HCT116 (cell line): ENCODE measurements at regions not wholly inside any gene's neighbourhood (a gene's known extent, or its start where the extent isn't known, plus 50 kb on each side); places are given as distances from the start of the nearest gene placed in this dataset.

ENCODE experiments used
- ATAC-seq: fragments of 200-7000 bp; cut with Tn5 transposase; 2 replicates; pipeline ENCODE4 v1.9.1; 2020; ENCODE audit warnings: mild to moderate bottlenecking, moderate library complexity
- BruUV-seq: library from RNA; stranded (reverse); fragments of 400-500 nt; replicated peaks from 2 replicates; lab custom pipeline; 2021; lab: Mats Ljungman, UMichigan
- CTCF ChIA-PET: fragments of 300-600 bp; sonication (Branson Sonifier 250); formaldehyde crosslinking; loops from one replicate; lab custom pipeline; 2021; ENCODE audit warnings: antibody characterized with exemption; lab: Charles Lee
- POLR2A ChIA-PET: fragments of 300-600, 350-600 bp; sonication (Branson Sonifier 250); formaldehyde crosslinking; loops from one replicate; lab custom pipeline; 2021; ENCODE audit warnings: antibody characterized with exemption; lab: Charles Lee
- RAD21 ChIA-PET, 2 experiments: fragments of 300-600 bp; sonication (Branson Sonifier 250); formaldehyde crosslinking; loops; one replicate each; lab custom pipeline; 2023; ENCODE audit warnings: low total read pairs in 2 of 2; ENCODE audit not compliant: uncharacterized antibody in 2 of 2, unreplicated experiment in 2 of 2, low non-redundant PET in 1 of 2; lab: Charles Lee
- DNase-seq: peaks from one replicate; pipeline ENCODE4 v3.0.0-alpha.2; 2010; ENCODE audit warnings: low read depth, low spot score
- H2AFZ ChIP-seq: fragments of 200-600 bp; shearing (Covaris generic), sonication (generic); 2 replicates; pipeline ENCODE4 v1.6.1; 2017; ENCODE audit warnings: low read depth, mixed run types, mixed read lengths, antibody characterized with exemption, low read length; ENCODE audit not compliant: poor library complexity, severe bottlenecking
- H3K27ac ChIP-seq: 2 replicates; pipeline ENCODE4 v1.5.1; 2012; ENCODE audit warnings: low read depth, low read length
- H3K27me3 ChIP-seq: fragments of 200-600 bp; sonication (generic); 2 replicates; pipeline ENCODE4 v1.6.1; 2016; ENCODE audit warnings: mixed run types, low read length, mixed read lengths; ENCODE audit not compliant: insufficient read depth
- H3K36me3 ChIP-seq, 2 experiments: fragments of 200-500 bp in 1 of 2; fragments of 200-600 bp in 1 of 2; sonication (Bioruptor generic) in 1 of 2; sonication (generic) in 1 of 2; 2 replicates each; pipeline versions ENCODE4 v1.5.1 to v1.6.1; 2014 to 2016; ENCODE audit warnings: low read length in 2 of 2, inconsistent platforms in 1 of 2, mixed read lengths in 1 of 2, mixed run types in 1 of 2; ENCODE audit not compliant: insufficient read depth in 2 of 2, control insufficient read depth in 1 of 2
- H3K4me1 ChIP-seq, 2 experiments: fragments of 200-600 bp in 1 of 2; sonication (generic) in 1 of 2; 2 replicates each; pipeline versions ENCODE4 v1.5.1 to v1.6.1; 2012 to 2017; ENCODE audit warnings: low read length in 2 of 2, inconsistent platforms in 1 of 2, mild to moderate bottlenecking in 1 of 2, mixed read lengths in 1 of 2, mixed run types in 1 of 2, moderate library complexity in 1 of 2; ENCODE audit not compliant: insufficient read depth in 2 of 2, control insufficient read depth in 1 of 2
- H3K4me2 ChIP-seq: fragments of 200-600 bp; sonication (generic); 2 replicates; pipeline ENCODE4 v1.6.1; 2017; ENCODE audit warnings: mixed run types, low read length, mixed read lengths
- H3K4me3 ChIP-seq, 2 experiments: fragments of 200-600 bp in 1 of 2; sonication (generic) in 1 of 2; replicated peaks in 1 of 2; 2 replicates each; pipeline ENCODE4 v1.5.1; 2011 to 2016; ENCODE audit warnings: low read length in 2 of 2, control low read depth in 1 of 2, low read depth in 1 of 2, mild to moderate bottlenecking in 1 of 2, mixed read lengths in 1 of 2, mixed run types in 1 of 2
- H3K79me2 ChIP-seq: fragments of 200-600 bp; sonication (generic); 2 replicates; pipeline ENCODE4 v1.6.1; 2017; ENCODE audit warnings: mild to moderate bottlenecking, mixed run types, low read length, moderate library complexity, mixed read lengths; ENCODE audit not compliant: insufficient read depth
- H3K9ac ChIP-seq: fragments of 200-600 bp; sonication (generic); 2 replicates; pipeline ENCODE4 v1.6.1; 2016; ENCODE audit warnings: low read length, mixed read lengths
- H3K9me2 ChIP-seq: fragments of 200-600 bp; sonication (generic), shearing (Covaris generic); 2 replicates; pipeline ENCODE4 v1.6.1; 2017; ENCODE audit warnings: mixed run types, mild to moderate bottlenecking, moderate library complexity; ENCODE audit not compliant: insufficient read depth
- H3K9me3 ChIP-seq, 2 experiments: fragments of 200-500 bp in 1 of 2; fragments of 200-600 bp in 1 of 2; sonication (Bioruptor generic) in 1 of 2; sonication (generic) in 1 of 2; 2 replicates each; pipeline ENCODE4 v1.6.1; 2014 to 2017; ENCODE audit warnings: low read length in 2 of 2, mixed read lengths in 2 of 2, inconsistent platforms in 1 of 2, low read depth in 1 of 2, mild to moderate bottlenecking in 1 of 2, mixed run types in 1 of 2, moderate library complexity in 1 of 2; ENCODE audit not compliant: control insufficient read depth in 1 of 2, insufficient read depth in 1 of 2
- H4K20me1 ChIP-seq: fragments of 200-600 bp; sonication (generic), shearing (Covaris generic); 2 replicates; pipeline ENCODE4 v1.6.1; 2017; ENCODE audit warnings: mixed run types, mild to moderate bottlenecking, moderate library complexity; ENCODE audit not compliant: insufficient read depth
- CBX3 ChIP-seq: IDR thresholded peaks from 2 replicates; pipeline ENCODE4 v1.6.1; 2012; ENCODE audit warnings: low read depth
- CEBPB ChIP-seq: IDR thresholded peaks from 2 replicates; pipeline ENCODE4 v1.6.1; 2012; ENCODE audit warnings: low read depth
- CTCF ChIP-seq, 3 experiments: fragments of 200-600 bp in 1 of 3; sonication (generic) in 1 of 3; IDR thresholded peaks in 2 of 3; conservative IDR thresholded peaks in 1 of 3; 2 replicates each; pipeline ENCODE4 v1.5.1; 2012 to 2017; ENCODE audit warnings: low read depth in 2 of 3, low read length in 2 of 3, antibody characterized with exemption in 1 of 3, borderline replicate concordance in 1 of 3, control low read depth in 1 of 3, mild to moderate bottlenecking in 1 of 3, mixed read lengths in 1 of 3, mixed run types in 1 of 3, moderate library complexity in 1 of 3; ENCODE audit not compliant: insufficient read depth in 1 of 3
- ELF1 ChIP-seq: IDR thresholded peaks from 2 replicates; pipeline ENCODE4 v1.6.1; 2012; ENCODE audit warnings: low read depth, borderline replicate concordance
- EZH2 ChIP-seq: fragments of 200-600 bp; sonication (generic); IDR thresholded peaks from 2 replicates; pipeline ENCODE4 v1.6.1; 2017; ENCODE audit warnings: antibody characterized with exemption, mixed run types
- EZH2phosphoT487 ChIP-seq: fragments of 200-600 bp; IDR thresholded peaks from 2 replicates; pipeline ENCODE4 v1.6.1; 2018; ENCODE audit warnings: antibody characterized with exemption, borderline replicate concordance
- FOSL1 ChIP-seq: IDR thresholded peaks from 2 replicates; pipeline ENCODE4 v1.6.1; 2012; ENCODE audit warnings: low read depth
- MAX ChIP-seq: IDR thresholded peaks from 2 replicates; pipeline ENCODE4 v1.6.1; 2012
- RAD21 ChIP-seq: IDR thresholded peaks from 2 replicates; pipeline ENCODE4 v1.6.1; 2012; ENCODE audit warnings: low read depth, mild to moderate bottlenecking
- SIN3A ChIP-seq: IDR thresholded peaks from 2 replicates; pipeline ENCODE4 v1.6.1; 2012; ENCODE audit warnings: low read depth
- SP1 ChIP-seq: IDR thresholded peaks from 2 replicates; pipeline ENCODE4 v1.6.1; 2012; ENCODE audit warnings: low read depth
- SRF ChIP-seq: IDR thresholded peaks from 2 replicates; pipeline ENCODE4 v1.6.1; 2012; ENCODE audit warnings: low read depth
- TCF7L2 ChIP-seq: IDR thresholded peaks from 2 replicates; pipeline ENCODE4 v1.7.0; 2011; ENCODE audit warnings: borderline replicate concordance, inconsistent platforms; ENCODE audit not compliant: insufficient read depth, insufficient read length; ENCODE audit errors: extremely low read depth
- ZFX ChIP-seq: fragments of 450-650 bp; IDR thresholded peaks from 2 replicates; pipeline ENCODE4 v1.6.1; 2017
- ZNF274 ChIP-seq: fragments of 200-500 bp; sonication (Bioruptor generic); IDR thresholded peaks from 2 replicates; pipeline ENCODE4 v1.6.1; 2014; ENCODE audit warnings: mild to moderate bottlenecking, low read depth, low read length, inconsistent platforms
- intact Hi-C: fragments of 100-400 bp; cut with micrococcal nuclease; formaldehyde crosslinking; loops from 2 replicates; pipeline ENCODE4 v1.10.0; 2022

GRCh38 chr2:215876139-215876936 is 137.0 kb downstream of the MREG start:
- Histone ChIP-seq H3K27me3 (no peaks in the 10 kb centered on the region), H3K4me2 (no peak overlapping the region), H3K36me3 (no peaks in the 10 kb centered on the region), H4K20me1 (no peaks in the 10 kb centered on the region), H3K27ac (no peak overlapping the region), H3K9me3 (no peaks in the 10 kb centered on the region), H3K79me2 (no peaks in the 10 kb centered on the region), H3K9ac (no peak overlapping the region), H3K4me3 (no peak overlapping the region), H2AFZ (no peak overlapping the region), H3K4me1 (peaks cover 0 to 5% of the 10 kb centered on the region in 2 experiments; a peak in 1 of 4 replicates), H3K9me2 (no peaks in the 10 kb centered on the region)
- intact Hi-C loops = no loop called here
- DNase-seq (no peak), ATAC-seq (no peak)
- no peak for TF ChIP-seq TCF7L2
- no peak for TF ChIP-seq CBX3
- TF ChIP-seq EZH2phosphoT487 = no peak
- no peak for TF ChIP-seq EZH2
- no peak for TF ChIP-seq CEBPB
- TF ChIP-seq ZNF274 = no peak
- TF ChIP-seq SRF = no peak
- TF ChIP-seq SP1 = no peak
- no peak for TF ChIP-seq CTCF (IDR thresholded peaks at IDR 0.05 in 2 of 3, conservative IDR thresholded peaks at IDR 0.05 in 1 of 3; ENCODE audit: borderline replicate concordance in 1 of 3, insufficient read depth in 1 of 3, low read depth in 2 of 3, low read length in 2 of 3)
- TF ChIP-seq ELF1 = no peak
- TF ChIP-seq SIN3A = no peak
- TF ChIP-seq FOSL1 = no peak
- no peak for TF ChIP-seq RAD21
- TF ChIP-seq ZFX = no peak
- no peak for TF ChIP-seq MAX
- ChIA-PET RAD21 (no interaction called here), POLR2A (no interaction called here), CTCF (interaction anchor here (0.8 kb wide), 1 partner anchor 48 kb away, joined by 3 read pairs; no protein-coding TSS in a partner anchor)
- BruUV-seq = no TSS peak
